Ovary (tissue), 7 donors: ENCODE measurements at regions not wholly inside any gene's neighbourhood (a gene's known extent, or its start where the extent isn't known, plus 50 kb on each side); places are given as distances from the start of the nearest gene placed in this dataset. TPM values are rescaled to one million over a fixed set of nuclear protein-coding genes. Genes with fewer than 3 reads are reported as not detected.

Source experiments
- DNase-seq, 5 donors: peaks; one replicate each; pipeline ENCODE4 v3.0.0-alpha.2; 2019 to 2020
- H3K27ac ChIP-seq, 2 donors: fragments of 200-600 bp; one replicate each; pipeline versions ENCODE4 v1.5.1 to v1.8.0; 2019 to 2022
- H3K27me3 ChIP-seq: fragments of 200-600 bp; one replicate; pipeline ENCODE4 v1.8.0; 2022
- H3K36me3 ChIP-seq: fragments of 200-600 bp; sonication (generic); one replicate; pipeline ENCODE4 v1.5.1; 2019
- H3K4me1 ChIP-seq: one replicate; pipeline ENCODE4 v1.8.1; 2013; ENCODE audit warnings: mild to moderate bottlenecking, moderate library complexity; ENCODE audit not compliant: insufficient read depth
- H3K4me3 ChIP-seq: fragments of 200-600 bp; sonication (generic); one replicate; pipeline ENCODE4 v1.5.1; 2017
- H3K9me3 ChIP-seq, 2 donors: fragments of 200-600 bp in 1 of 2; sonication (generic) in 1 of 2; one replicate each; pipeline versions ENCODE4 v1.5.1 to v1.8.1; 2013 to 2019; ENCODE audit warnings: mild to moderate bottlenecking in 1 of 2, moderate library complexity in 1 of 2
- CTCF ChIP-seq, 3 donors: fragments of 450-650 bp in 2 of 3; fragments of 200-600 bp in 1 of 3; IDR thresholded peaks; one replicate each; pipeline versions ENCODE4 v1.5.1 to v1.8.0; 2016 to 2022; ENCODE audit warnings: antibody characterized with exemption in 3 of 3, mild to moderate bottlenecking in 1 of 3
- EP300 ChIP-seq: sonication (generic); formaldehyde crosslinking; IDR thresholded peaks from one replicate; pipeline ENCODE4 v1.6.1; 2017; ENCODE audit warnings: antibody characterized with exemption
- POLR2A ChIP-seq: fragments of 450-650 bp; IDR thresholded peaks from one replicate; pipeline ENCODE4 v1.6.1; 2017; ENCODE audit warnings: antibody characterized with exemption, mild to moderate bottlenecking, moderate library complexity
- WGBS, 3 donors: extraction: QIAGEN DNeasy Blood & Tissue Kit in 1 of 3; methylation state at CpG; one replicate each; pipeline versions ENCODE4 v1.1.5 to v1.1.7; 2013 to 2017; 5-methylcytosine and 5-hydroxymethylcytosine counted together
- intact Hi-C, 4 donors: fragments of 100-400 bp; cut with DNase I; formaldehyde crosslinking; loops; one replicate each; pipeline versions ENCODE4 v1.11.0 to v1.15.1; 2022 to 2023
- small RNA-seq: library from RNA; depleted of rRNA; stranded (forward); fragments of <200 nt; gene quantifications from one replicate; pipeline ENCODE3, GENCODE V24; 2016
- donor health status: DM: no; HTN: no; CAD: no; lungs with moderate emphysema.
- donor health status: DM: no; HTN: no; CAD: no.
- donor health status: Bipolar disorder and iron deficiency.
- donor health status: DM: no; HTN: no; CAD: no.
- donor health status: DM: yes; HTN: yes; CAD: no.

GRCh38 chrX:144388738-144389137 lies 504.9 kb downstream of the UBE2NL start:
- Histone ChIP-seq H3K27me3 (no peaks in the 10 kb centered on the region), H3K4me1 (no peaks in the 10 kb centered on the region), H3K9me3 (no peaks in the 10 kb centered on the region), H3K4me3 (no peak overlapping the region), H3K36me3 (no peaks in the 10 kb centered on the region), H3K27ac (no peak overlapping the region)
- WGBS, 3 donors: 16 to 31% (median 24%) methylated on average over 1 of the region's 1 CpG
- no peak for TF ChIP-seq CTCF (IDR thresholded peaks at IDR 0.05)
- no peak for TF ChIP-seq POLR2A
- no peak for TF ChIP-seq EP300
- DNase-seq: no peak
- intact Hi-C loops: no loop called here

Small RNAs in the stretch of these regions (small RNA-seq; reads per million reads assigned to genes)
- gene AC234064.1: not detected
